ENCODE measurements at regions not wholly inside any gene's neighbourhood (a gene's known extent, or its start where the extent isn't known, plus 50 kb on each side); places are given as distances from the start of the nearest gene placed in this dataset.

DNA sequence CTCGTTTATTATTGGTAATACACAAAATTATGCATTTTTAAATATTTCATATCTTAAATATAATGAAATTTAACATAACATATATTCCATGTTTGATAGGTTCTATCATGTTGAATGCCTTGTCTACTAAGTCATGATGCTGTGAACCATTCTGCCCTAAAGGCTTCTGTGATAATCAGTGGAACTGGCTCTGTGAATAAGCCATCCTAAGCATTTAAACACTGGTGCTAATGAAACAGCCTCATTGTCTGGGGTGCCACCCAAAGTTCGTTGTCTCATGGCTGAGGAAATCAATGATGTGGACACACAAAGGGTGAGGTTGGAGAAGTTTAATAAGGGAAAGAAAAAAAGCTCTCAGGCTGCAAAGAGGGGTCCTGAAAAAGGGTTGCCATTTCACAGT, 264.7 kb upstream of the ZRANB2 start:
- Mint-ChIP-seq H3K9me3 (peaks cover 0 to 29% (median 7%) of the 10 kb centered on the region in 7 donors), H3K4me3 (no peak overlapping the region), H3K4me1 (no peaks in the 10 kb centered on the region), H3K27ac (no peak overlapping the region), H3K36me3 (no peaks in the 10 kb centered on the region), H3K27me3 (no peaks in the 10 kb centered on the region)
- H3K36me3 ChIP-seq (ENCODE audit: control insufficient read depth, insufficient read depth, low read length): no peaks in the 10 kb centered on the region
- H3K27me3 ChIP-seq (ENCODE audit: control insufficient read depth, insufficient read depth, low read length): no peaks in the 10 kb centered on the region
- no peaks in the 10 kb centered on the region for H3K4me1 ChIP-seq (ENCODE audit: control insufficient read depth, insufficient read depth, low read length, poor library complexity, severe bottlenecking)
- H3K27ac ChIP-seq (ENCODE audit: insufficient read depth, low read length, poor library complexity, severe bottlenecking): no peak overlapping the region
- no peak overlapping the region for H3K4me3 ChIP-seq (ENCODE audit: low read depth, low read length)
- peaks cover 0 to 5% of the 10 kb centered on the region in 2 experiments for H3K9me3 ChIP-seq (ENCODE audit: control insufficient read depth in 2 of 2, low read length in 2 of 2)
- ATAC-seq (ENCODE audit: low read depth in 2 of 2): no peak
- DNase-seq: no peak

- H3K9me3 Mint-ChIP-seq: peaks cover 0 to 24% (median 7%) of the 10 kb centered on the region in 7 donors
- no peak overlapping the region for H3K4me3 ChIP-seq (ENCODE audit: low read depth, low read length)
- H3K36me3 Mint-ChIP-seq: no peaks in the 10 kb centered on the region
- ATAC-seq (ENCODE audit: low read depth in 2 of 2) (no peak), DNase-seq (no peak)
- H3K27ac ChIP-seq (ENCODE audit: insufficient read depth, low read length, poor library complexity, severe bottlenecking): no peak overlapping the region
- H3K27ac Mint-ChIP-seq: no peak overlapping the region
- no peak overlapping the region for H3K4me3 Mint-ChIP-seq
- H3K4me1 ChIP-seq (ENCODE audit: control insufficient read depth, insufficient read depth, low read length, poor library complexity, severe bottlenecking): no peaks in the 10 kb centered on the region
- H3K4me1 Mint-ChIP-seq: no peaks in the 10 kb centered on the region
- H3K9me3 ChIP-seq (ENCODE audit: control insufficient read depth in 2 of 2, low read length in 2 of 2): peaks cover 5% of the 10 kb centered on the region in 2 experiments
- H3K27me3 Mint-ChIP-seq: no peaks in the 10 kb centered on the region
- no peaks in the 10 kb centered on the region for H3K36me3 ChIP-seq (ENCODE audit: control insufficient read depth, insufficient read depth, low read length)
- no peaks in the 10 kb centered on the region for H3K27me3 ChIP-seq (ENCODE audit: control insufficient read depth, insufficient read depth, low read length)
Observed at GRCh38 chr1:71343686-71344416, 263.0 kb upstream of the ZRANB2 start.

GRCh38 chr1:71339238-71339637, 258.4 kb upstream of the ZRANB2 start:
- H3K4me3 ChIP-seq (ENCODE audit: low read depth, low read length): no peak overlapping the region
- Mint-ChIP-seq H3K36me3 (no peaks in the 10 kb centered on the region), H3K27ac (no peak overlapping the region), H3K4me1 (no peaks in the 10 kb centered on the region), H3K9me3 (peaks cover 0 to 21% (median 3%) of the 10 kb centered on the region in 7 donors), H3K27me3 (no peaks in the 10 kb centered on the region), H3K4me3 (no peak overlapping the region)
- H3K9me3 ChIP-seq (ENCODE audit: control insufficient read depth in 2 of 2, low read length in 2 of 2): peaks cover 5 to 8% of the 10 kb centered on the region in 2 experiments
- H3K27me3 ChIP-seq (ENCODE audit: control insufficient read depth, insufficient read depth, low read length): no peaks in the 10 kb centered on the region
- no peaks in the 10 kb centered on the region for H3K36me3 ChIP-seq (ENCODE audit: control insufficient read depth, insufficient read depth, low read length)
- H3K27ac ChIP-seq (ENCODE audit: insufficient read depth, low read length, poor library complexity, severe bottlenecking): no peak overlapping the region
- ATAC-seq (ENCODE audit: low read depth in 2 of 2) (no peak), DNase-seq (no peak)
- no peaks in the 10 kb centered on the region for H3K4me1 ChIP-seq (ENCODE audit: control insufficient read depth, insufficient read depth, low read length, poor library complexity, severe bottlenecking)

GRCh38 chr1:71330991-71331390, 250.2 kb upstream of the ZRANB2 start:
- no peak overlapping the region for H3K27ac Mint-ChIP-seq
- no peak overlapping the region for H3K4me3 Mint-ChIP-seq
- no peaks in the 10 kb centered on the region for H3K4me1 ChIP-seq (ENCODE audit: control insufficient read depth, insufficient read depth, low read length, poor library complexity, severe bottlenecking)
- H3K4me3 ChIP-seq (ENCODE audit: low read depth, low read length): no peak overlapping the region
- no peaks in the 10 kb centered on the region for H3K36me3 ChIP-seq (ENCODE audit: control insufficient read depth, insufficient read depth, low read length)
- no peaks in the 10 kb centered on the region for H3K36me3 Mint-ChIP-seq
- H3K27me3 Mint-ChIP-seq: no peaks in the 10 kb centered on the region
- ATAC-seq (ENCODE audit: low read depth in 2 of 2) (no peak), DNase-seq (no peak)
- no peaks in the 10 kb centered on the region for H3K27me3 ChIP-seq (ENCODE audit: control insufficient read depth, insufficient read depth, low read length)
- no peaks in the 10 kb centered on the region for H3K9me3 ChIP-seq (ENCODE audit: control insufficient read depth in 2 of 2, low read length in 2 of 2)
- H3K4me1 Mint-ChIP-seq: no peaks in the 10 kb centered on the region
- no peak overlapping the region for H3K27ac ChIP-seq (ENCODE audit: insufficient read depth, low read length, poor library complexity, severe bottlenecking)
- H3K9me3 Mint-ChIP-seq: peaks cover 0 to 22% (median 6%) of the 10 kb centered on the region in 7 donors

GRCh38 chr1:71324671-71325267, 243.9 kb upstream of the ZRANB2 start:
- Histone ChIP-seq H3K27me3 (ENCODE audit: control insufficient read depth, insufficient read depth, low read length) (no peaks in the 10 kb centered on the region), H3K36me3 (ENCODE audit: control insufficient read depth, insufficient read depth, low read length) (no peaks in the 10 kb centered on the region), H3K27ac (ENCODE audit: insufficient read depth, low read length, poor library complexity, severe bottlenecking) (no peak overlapping the region), H3K9me3 (ENCODE audit: control insufficient read depth in 2 of 2, low read length in 2 of 2) (no peaks in the 10 kb centered on the region), H3K4me1 (ENCODE audit: control insufficient read depth, insufficient read depth, low read length, poor library complexity, severe bottlenecking) (no peaks in the 10 kb centered on the region), H3K4me3 (ENCODE audit: low read depth, low read length) (no peak overlapping the region)
- Mint-ChIP-seq H3K9me3 (peaks cover 0 to 24% (median 11%) of the 10 kb centered on the region in 7 donors), H3K27ac (no peak overlapping the region), H3K4me3 (no peak overlapping the region), H3K27me3 (no peaks in the 10 kb centered on the region), H3K36me3 (no peaks in the 10 kb centered on the region), H3K4me1 (no peaks in the 10 kb centered on the region)
- ATAC-seq (ENCODE audit: low read depth in 2 of 2) (no peak), DNase-seq (no peak)

GRCh38 chr1:71312545-71312944, 231.7 kb upstream of the ZRANB2 start:
- Histone ChIP-seq H3K4me3 (ENCODE audit: low read depth, low read length) (no peak overlapping the region), H3K27ac (ENCODE audit: insufficient read depth, low read length, poor library complexity, severe bottlenecking) (no peak overlapping the region), H3K27me3 (ENCODE audit: control insufficient read depth, insufficient read depth, low read length) (no peaks in the 10 kb centered on the region), H3K4me1 (ENCODE audit: control insufficient read depth, insufficient read depth, low read length, poor library complexity, severe bottlenecking) (no peaks in the 10 kb centered on the region), H3K36me3 (ENCODE audit: control insufficient read depth, insufficient read depth, low read length) (no peaks in the 10 kb centered on the region), H3K9me3 (ENCODE audit: control insufficient read depth in 2 of 2, low read length in 2 of 2) (peaks cover 0 to 5% of the 10 kb centered on the region in 2 experiments)
- Mint-ChIP-seq H3K4me1 (no peaks in the 10 kb centered on the region), H3K27me3 (no peaks in the 10 kb centered on the region), H3K4me3 (no peak overlapping the region), H3K27ac (no peak overlapping the region), H3K36me3 (no peaks in the 10 kb centered on the region), H3K9me3 (peaks cover 0 to 15% (median 4%) of the 10 kb centered on the region in 7 donors)
- DNase-seq (no peak), ATAC-seq (ENCODE audit: low read depth in 2 of 2) (no peak)

DNA sequence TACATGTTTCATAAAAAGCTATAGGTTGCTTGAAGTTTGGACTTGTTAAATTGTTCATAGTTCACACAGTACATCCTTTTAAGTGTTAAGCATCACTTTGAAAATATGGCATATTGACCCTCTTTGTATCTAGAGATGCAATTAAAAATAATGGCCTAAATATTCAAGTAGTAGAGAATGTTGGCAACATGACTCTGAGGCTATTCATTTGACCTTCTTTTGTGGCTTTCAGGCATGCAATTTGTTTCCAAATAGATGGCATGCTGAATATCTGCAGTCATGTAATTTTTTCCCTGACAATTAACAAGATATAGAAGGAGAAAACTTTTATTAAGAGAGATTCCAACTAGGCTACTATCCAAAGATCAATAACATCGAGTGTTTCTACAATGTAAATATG, 230.5 kb upstream of the ZRANB2 start:
- no peaks in the 10 kb centered on the region for H3K27me3 ChIP-seq (ENCODE audit: control insufficient read depth, insufficient read depth, low read length)
- H3K36me3 Mint-ChIP-seq: no peaks in the 10 kb centered on the region
- no peak overlapping the region for H3K4me3 ChIP-seq (ENCODE audit: low read depth, low read length)
- ATAC-seq (ENCODE audit: low read depth in 2 of 2) (no peak), DNase-seq (no peak)
- no peak overlapping the region for H3K27ac Mint-ChIP-seq
- no peaks in the 10 kb centered on the region for H3K36me3 ChIP-seq (ENCODE audit: control insufficient read depth, insufficient read depth, low read length)
- no peaks in the 10 kb centered on the region for H3K27me3 Mint-ChIP-seq
- H3K9me3 Mint-ChIP-seq: peaks cover 0 to 14% (median 3%) of the 10 kb centered on the region in 7 donors
- H3K4me1 ChIP-seq (ENCODE audit: control insufficient read depth, insufficient read depth, low read length, poor library complexity, severe bottlenecking): no peaks in the 10 kb centered on the region
- peaks cover 0 to 5% of the 10 kb centered on the region in 2 experiments for H3K9me3 ChIP-seq (ENCODE audit: control insufficient read depth in 2 of 2, low read length in 2 of 2)
- H3K4me1 Mint-ChIP-seq: no peaks in the 10 kb centered on the region
- H3K4me3 Mint-ChIP-seq: no peak overlapping the region
- no peak overlapping the region for H3K27ac ChIP-seq (ENCODE audit: insufficient read depth, low read length, poor library complexity, severe bottlenecking)

GRCh38 chr1:71307451-71307850, 226.6 kb upstream of the ZRANB2 start:
- H3K9me3 Mint-ChIP-seq: peaks cover 0 to 12% (median 1%) of the 10 kb centered on the region in 7 donors
- no peaks in the 10 kb centered on the region for H3K27me3 Mint-ChIP-seq

More at GRCh38 chr1:71307451-71307850, 226.6 kb upstream of the ZRANB2 start:
- ATAC-seq (ENCODE audit: low read depth in 2 of 2) (no peak), DNase-seq (no peak)
- Mint-ChIP-seq H3K36me3 (no peaks in the 10 kb centered on the region), H3K4me1 (no peaks in the 10 kb centered on the region), H3K27ac (no peak overlapping the region), H3K4me3 (no peak overlapping the region)
- Histone ChIP-seq H3K27ac (ENCODE audit: insufficient read depth, low read length, poor library complexity, severe bottlenecking) (no peak overlapping the region), H3K27me3 (ENCODE audit: control insufficient read depth, insufficient read depth, low read length) (no peaks in the 10 kb centered on the region), H3K9me3 (ENCODE audit: control insufficient read depth in 2 of 2, low read length in 2 of 2) (no peaks in the 10 kb centered on the region), H3K4me3 (ENCODE audit: low read depth, low read length) (no peak overlapping the region), H3K4me1 (ENCODE audit: control insufficient read depth, insufficient read depth, low read length, poor library complexity, severe bottlenecking) (no peaks in the 10 kb centered on the region), H3K36me3 (ENCODE audit: control insufficient read depth, insufficient read depth, low read length) (no peaks in the 10 kb centered on the region)
